ENCODE measurements at regions not wholly inside any gene's neighbourhood (a gene's known extent, or its start where the extent isn't known, plus 50 kb on each side); places are given as distances from the start of the nearest gene placed in this dataset.

GRCh38 chr10:58921421-58921855, 255.0 kb upstream of the PHYHIPL start:
- in situ Hi-C loops (cut with MboI; ENCODE audit: low sequenced_read_pairs): loop anchor here (10.0 kb wide), 1 partner anchor 497 kb away; no protein-coding TSS in a partner anchor
- BruUV-seq (replicated peaks): no TSS peak
- no peak overlapping the region for H3K18ac ChIP-seq (ENCODE audit: low read depth, low read length)
- H3K9ac ChIP-seq (ENCODE audit: low read depth, low read length): no peak overlapping the region
- no peak overlapping the region for H3K4me3 ChIP-seq (ENCODE audit: insufficient read depth, low read depth, low read length)
- no peak overlapping the region for H2AK5ac ChIP-seq (ENCODE audit: low read depth, low read length)
- no peak overlapping the region for H3K56ac ChIP-seq (ENCODE audit: extremely low read depth, insufficient read depth, low read length)
- H3K9me3 ChIP-seq (ENCODE audit: control insufficient read depth, insufficient read depth, low read length): no peaks in the 10 kb centered on the region
- H4K91ac ChIP-seq (ENCODE audit: insufficient read depth, low read depth, low read length): no peak overlapping the region
- DNase-seq (no peak), ATAC-seq (ENCODE audit: low read depth) (no peak)
- H3K79me1 ChIP-seq (ENCODE audit: low read depth in 1 of 2, low read length in 2 of 2): no peaks in the 10 kb centered on the region
- no peak overlapping the region for H2BK20ac ChIP-seq (ENCODE audit: low read depth, low read length)
- no peak overlapping the region for H2BK15ac ChIP-seq (ENCODE audit: low read depth, low read length)
- H4K5ac ChIP-seq (ENCODE audit: low read depth, low read length): no peak overlapping the region
- POLR2A ChIA-PET (ENCODE audit: unreplicated experiment): no interaction called here
- WGBS, 2 experiments (ENCODE audit: extremely low coverage in 2 of 2, insufficient read length in 1 of 2): no CpG with 5 or more reads among the region's 2 CpGs
- H3K27ac ChIP-seq (ENCODE audit: insufficient read depth, low read length): no peak overlapping the region
- H4K20me1 ChIP-seq (ENCODE audit: insufficient read depth, low read length): no peaks in the 10 kb centered on the region
- no peak overlapping the region for H4K8ac ChIP-seq (ENCODE audit: low read depth in 2 of 2, low read length in 2 of 2)
- H3K36me3 ChIP-seq (ENCODE audit: control insufficient read depth, insufficient read depth, low read length): no peaks in the 10 kb centered on the region
- H2BK5ac ChIP-seq (ENCODE audit: low read depth, low read length, poor library complexity, severe bottlenecking): no peak overlapping the region
- no peaks in the 10 kb centered on the region for H3K9me1 ChIP-seq (ENCODE audit: insufficient read depth, low read length)
- intact Hi-C loops (cut with micrococcal nuclease): no loop called here
- H3K4ac ChIP-seq (ENCODE audit: low read depth, low read length): no peak overlapping the region
- CTCF ChIA-PET: no interaction called here
- H2BK120ac ChIP-seq (ENCODE audit: low read depth, low read length): no peak overlapping the region
- 0 out of 2 replicates have a peak, but pooled peaks cover 1% of the 10 kb centered on the region for H3K4me1 ChIP-seq (ENCODE audit: control insufficient read depth, insufficient read depth, low read length)
- H3K27me3 ChIP-seq (ENCODE audit: control insufficient read depth, insufficient read depth, low read length): no peaks in the 10 kb centered on the region
- H3K23ac ChIP-seq (ENCODE audit: low read depth, low read length): no peak overlapping the region
- H3K4me2 ChIP-seq (ENCODE audit: low read depth, low read length): no peak overlapping the region
- no peak for TF ChIP-seq MXI1 (IDR thresholded peaks at IDR 0.05; ENCODE audit: borderline replicate concordance, low read depth, low read length)
- no peak for TF ChIP-seq CHD1 (IDR thresholded peaks at IDR 0.05; ENCODE audit: low read depth, low read length)
- TF ChIP-seq, protein P1, sequence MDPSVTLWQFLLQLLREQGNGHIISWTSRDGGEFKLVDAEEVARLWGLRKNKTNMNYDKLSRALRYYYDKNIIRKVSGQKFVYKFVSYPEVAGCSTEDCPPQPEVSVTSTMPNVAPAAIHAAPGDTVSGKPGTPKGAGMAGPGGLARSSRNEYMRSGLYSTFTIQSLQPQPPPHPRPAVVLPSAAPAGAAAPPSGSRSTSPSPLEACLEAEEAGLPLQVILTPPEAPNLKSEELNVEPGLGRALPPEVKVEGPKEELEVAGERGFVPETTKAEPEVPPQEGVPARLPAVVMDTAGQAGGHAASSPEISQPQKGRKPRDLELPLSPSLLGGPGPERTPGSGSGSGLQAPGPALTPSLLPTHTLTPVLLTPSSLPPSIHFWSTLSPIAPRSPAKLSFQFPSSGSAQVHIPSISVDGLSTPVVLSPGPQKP (IDR thresholded peaks at IDR 0.05; ENCODE audit: borderline replicate concordance, low read depth, low read length): no peak
- TF ChIP-seq, protein P2, sequence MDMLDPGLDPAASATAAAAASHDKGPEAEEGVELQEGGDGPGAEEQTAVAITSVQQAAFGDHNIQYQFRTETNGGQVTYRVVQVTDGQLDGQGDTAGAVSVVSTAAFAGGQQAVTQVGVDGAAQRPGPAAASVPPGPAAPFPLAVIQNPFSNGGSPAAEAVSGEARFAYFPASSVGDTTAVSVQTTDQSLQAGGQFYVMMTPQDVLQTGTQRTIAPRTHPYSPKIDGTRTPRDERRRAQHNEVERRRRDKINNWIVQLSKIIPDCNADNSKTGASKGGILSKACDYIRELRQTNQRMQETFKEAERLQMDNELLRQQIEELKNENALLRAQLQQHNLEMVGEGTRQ (IDR thresholded peaks at IDR 0.05; ENCODE audit: low read depth, low read length): no peak
- TF ChIP-seq NFE2L2 (IDR thresholded peaks at IDR 0.05; ENCODE audit: low read depth, low read length): no peak
- TF ChIP-seq SMC3 (IDR thresholded peaks at IDR 0.05; ENCODE audit: low read depth, low read length): no peak
- no peak for TF ChIP-seq CTCF (conservative IDR thresholded peaks at IDR 0.05; ENCODE audit: low read depth, low read length)
- TF ChIP-seq POLR2A (IDR thresholded peaks at IDR 0.05; ENCODE audit: low read depth, low read length): no peak
- TF ChIP-seq RAD21 (IDR thresholded peaks at IDR 0.05; ENCODE audit: low read length): no peak
- no peak for TF ChIP-seq CEBPB (IDR thresholded peaks at IDR 0.05; ENCODE audit: low read depth, low read length)
- TF ChIP-seq MAFK (IDR thresholded peaks at IDR 0.05; ENCODE audit: low read depth, low read length): no peak
- no peak for TF ChIP-seq FOS (IDR thresholded peaks at IDR 0.05; ENCODE audit: low read depth, low read length)
- TF ChIP-seq RCOR1 (IDR thresholded peaks at IDR 0.05; ENCODE audit: insufficient replicate concordance, low read length): no peak
- dilution Hi-C loops (cut with HindIII; ENCODE audit: low sequenced_read_pairs, unreplicated experiment): no loop called here
- H3K14ac ChIP-seq (replicated peaks; ENCODE audit: low read depth, low read length): no peak overlapping the region
- H2AFZ ChIP-seq (replicated peaks; ENCODE audit: low read length, poor library complexity): no peak overlapping the region
- H2AK9ac ChIP-seq (replicated peaks; ENCODE audit: low read depth, low read length, poor library complexity): no peak overlapping the region
